IPS-18a (cell line): ENCODE measurements at regions not wholly inside any gene's neighbourhood (a gene's known extent, or its start where the extent isn't known, plus 50 kb on each side); places are given as distances from the start of the nearest gene placed in this dataset.

Experiments used
- H3K27ac ChIP-seq: one replicate; pipeline ENCODE4 v1.5.1; 2013; ENCODE audit warnings: low read length
- H3K27me3 ChIP-seq: one replicate; pipeline ENCODE4 v1.6.1; 2013; ENCODE audit warnings: mild to moderate bottlenecking, low read length; ENCODE audit not compliant: control insufficient read depth, insufficient read depth
- H3K36me3 ChIP-seq: one replicate; pipeline ENCODE4 v1.6.1; 2013; ENCODE audit warnings: low read depth, low read length; ENCODE audit not compliant: control insufficient read depth
- H3K4me1 ChIP-seq: one replicate; pipeline ENCODE4 v1.6.1; 2013; ENCODE audit warnings: low read depth, low read length; ENCODE audit not compliant: control insufficient read depth
- H3K4me3 ChIP-seq: one replicate; pipeline ENCODE4 v1.5.1; 2013; ENCODE audit warnings: low read length
- H3K9ac ChIP-seq: one replicate; pipeline ENCODE4 v1.6.1; 2013; ENCODE audit warnings: mild to moderate bottlenecking, low read length, moderate library complexity
- H3K9me3 ChIP-seq: one replicate; pipeline ENCODE4 v1.6.1; 2013; ENCODE audit warnings: low read depth, low read length; ENCODE audit not compliant: control insufficient read depth

DNA sequence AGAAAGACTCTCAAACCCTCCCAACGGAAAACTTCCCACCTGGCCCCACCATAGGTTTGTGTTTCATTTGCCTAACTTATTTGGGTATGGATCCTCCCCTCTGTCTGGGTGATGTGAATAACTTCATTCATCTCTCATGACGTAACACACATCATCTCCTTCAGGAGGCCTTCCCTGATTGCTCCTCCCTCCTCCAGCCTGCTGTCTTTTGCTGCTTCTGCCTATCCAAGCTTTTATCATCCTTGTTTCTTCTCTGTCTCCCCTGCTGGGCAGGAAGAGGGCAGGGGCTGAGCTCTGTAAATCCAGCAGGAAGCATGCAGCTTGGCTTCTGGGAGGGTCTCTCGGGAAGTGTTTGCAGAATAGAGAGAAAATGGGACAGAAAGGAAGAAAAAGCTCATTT is 766.0 kb upstream of the TBX3 start:
- H3K36me3 ChIP-seq = no peaks in the 10 kb centered on the region
- H3K4me1 ChIP-seq = peaks cover 31% of the 10 kb centered on the region
- H3K9me3 ChIP-seq = no peaks in the 10 kb centered on the region
- H3K4me3 ChIP-seq = no peak overlapping the region
- H3K27me3 ChIP-seq = peaks cover 41% of the 10 kb centered on the region
- H3K9ac ChIP-seq = no peak overlapping the region
- no peak overlapping the region for H3K27ac ChIP-seq

DNA sequence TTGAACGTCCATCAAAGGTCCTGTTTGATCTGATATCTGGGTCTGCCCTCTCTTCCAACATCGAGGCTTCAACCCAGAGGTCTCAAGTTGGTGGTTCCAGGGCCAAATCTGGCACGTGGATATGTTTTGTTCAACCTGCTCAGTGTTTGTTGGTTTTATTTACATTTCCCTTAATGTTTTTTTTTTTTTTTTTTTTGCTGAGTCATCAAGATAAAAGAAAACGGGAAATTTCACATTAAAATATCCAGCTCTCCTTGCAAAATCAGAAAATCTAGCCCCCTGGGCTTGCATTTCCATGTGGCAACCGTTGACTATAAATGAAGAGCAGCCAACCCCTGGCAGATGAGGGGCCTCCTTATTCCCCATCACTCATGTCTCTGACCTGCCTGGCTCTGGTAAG is 765.6 kb upstream of the TBX3 start:
- H3K4me3 ChIP-seq = no peak overlapping the region
- H3K36me3 ChIP-seq = no peaks in the 10 kb centered on the region
- peaks cover 31% of the 10 kb centered on the region for H3K4me1 ChIP-seq
- no peak overlapping the region for H3K27ac ChIP-seq
- no peak overlapping the region for H3K9ac ChIP-seq
- peaks cover 41% of the 10 kb centered on the region for H3K27me3 ChIP-seq
- no peaks in the 10 kb centered on the region for H3K9me3 ChIP-seq

DNA sequence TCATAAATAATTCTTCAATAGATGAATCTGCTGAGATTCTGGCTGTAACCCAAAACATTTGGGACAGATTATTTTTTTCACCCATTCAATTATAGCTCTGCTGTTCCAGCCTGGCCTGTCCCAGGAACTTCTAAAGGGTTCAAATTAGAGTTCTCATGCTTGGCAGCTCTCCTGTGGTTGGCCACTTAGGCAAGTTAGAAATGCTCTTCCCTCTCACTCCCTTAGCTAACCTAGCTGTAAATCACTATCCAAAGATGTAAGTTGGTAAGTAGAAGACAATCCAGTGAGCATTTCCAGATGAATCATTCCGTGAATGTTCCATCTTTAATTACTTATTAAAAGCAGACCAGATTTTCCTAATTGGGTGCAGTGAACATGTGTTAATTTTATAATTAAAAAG is 760.4 kb upstream of the TBX3 start:
- H3K4me3 ChIP-seq = no peak overlapping the region
- peaks cover 3% of the 10 kb centered on the region for H3K27me3 ChIP-seq
- no peaks in the 10 kb centered on the region for H3K9me3 ChIP-seq
- no peaks in the 10 kb centered on the region for H3K36me3 ChIP-seq
- H3K4me1 ChIP-seq = peaks cover 5% of the 10 kb centered on the region
- no peak overlapping the region for H3K9ac ChIP-seq
- no peak overlapping the region for H3K27ac ChIP-seq

DNA sequence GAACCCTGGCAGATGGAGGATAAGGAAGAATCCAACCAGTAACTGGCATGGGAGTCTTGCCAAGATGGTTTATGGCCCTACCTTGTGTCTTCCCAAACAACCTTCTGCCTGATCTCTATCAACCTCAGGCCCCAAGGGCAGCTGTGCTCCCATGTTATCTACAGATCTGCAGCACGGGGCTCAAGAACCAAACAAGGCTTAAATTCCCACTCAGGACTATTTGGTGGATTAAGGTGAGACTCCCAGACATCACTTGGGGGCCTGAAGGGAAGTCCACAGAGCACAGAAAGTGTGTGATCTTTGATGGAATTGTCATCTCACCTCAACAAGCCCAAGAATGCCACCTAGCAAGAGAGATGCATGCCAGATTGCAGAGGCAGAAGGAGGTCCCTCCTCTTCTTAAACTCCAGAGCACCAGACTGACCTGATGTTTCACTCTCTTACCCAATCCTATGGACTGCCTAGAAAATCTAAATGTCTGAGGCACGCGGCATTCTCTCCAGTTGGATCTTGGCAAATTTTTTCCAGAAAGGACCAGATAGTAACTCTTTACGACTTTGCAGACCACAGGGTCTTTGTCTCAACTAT is 759.5 kb upstream of the TBX3 start:
- H3K9me3 ChIP-seq = no peaks in the 10 kb centered on the region
- no peaks in the 10 kb centered on the region for H3K27me3 ChIP-seq
- H3K4me1 ChIP-seq = no peaks in the 10 kb centered on the region
- H3K27ac ChIP-seq = no peak overlapping the region
- no peaks in the 10 kb centered on the region for H3K36me3 ChIP-seq
- H3K9ac ChIP-seq = no peak overlapping the region
- no peak overlapping the region for H3K4me3 ChIP-seq

DNA sequence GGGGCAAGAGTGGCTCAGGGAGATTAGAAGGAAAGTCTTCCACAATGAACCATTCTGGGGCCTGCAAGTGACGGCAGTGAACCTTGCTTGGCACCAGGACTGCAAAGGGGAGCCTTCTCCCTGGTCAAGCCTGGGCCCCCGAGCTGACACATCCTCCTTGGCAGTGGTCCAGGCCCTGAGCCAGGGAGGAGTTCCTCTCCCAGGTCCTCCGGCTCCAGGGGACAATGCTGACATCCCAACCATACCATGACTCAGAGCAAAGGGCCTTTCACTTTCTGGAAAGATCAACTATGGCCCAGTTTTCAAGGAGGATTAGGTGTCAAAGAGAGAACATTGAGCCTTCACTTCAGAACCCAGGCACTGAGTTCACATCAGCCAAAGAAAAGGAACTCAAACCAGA is 756.5 kb upstream of the TBX3 start:
- no peak overlapping the region for H3K9ac ChIP-seq
- H3K4me3 ChIP-seq = no peak overlapping the region
- peaks cover 8% of the 10 kb centered on the region for H3K4me1 ChIP-seq
- no peaks in the 10 kb centered on the region for H3K36me3 ChIP-seq
- no peaks in the 10 kb centered on the region for H3K27me3 ChIP-seq
- no peaks in the 10 kb centered on the region for H3K9me3 ChIP-seq
- H3K27ac ChIP-seq = no peak overlapping the region

DNA sequence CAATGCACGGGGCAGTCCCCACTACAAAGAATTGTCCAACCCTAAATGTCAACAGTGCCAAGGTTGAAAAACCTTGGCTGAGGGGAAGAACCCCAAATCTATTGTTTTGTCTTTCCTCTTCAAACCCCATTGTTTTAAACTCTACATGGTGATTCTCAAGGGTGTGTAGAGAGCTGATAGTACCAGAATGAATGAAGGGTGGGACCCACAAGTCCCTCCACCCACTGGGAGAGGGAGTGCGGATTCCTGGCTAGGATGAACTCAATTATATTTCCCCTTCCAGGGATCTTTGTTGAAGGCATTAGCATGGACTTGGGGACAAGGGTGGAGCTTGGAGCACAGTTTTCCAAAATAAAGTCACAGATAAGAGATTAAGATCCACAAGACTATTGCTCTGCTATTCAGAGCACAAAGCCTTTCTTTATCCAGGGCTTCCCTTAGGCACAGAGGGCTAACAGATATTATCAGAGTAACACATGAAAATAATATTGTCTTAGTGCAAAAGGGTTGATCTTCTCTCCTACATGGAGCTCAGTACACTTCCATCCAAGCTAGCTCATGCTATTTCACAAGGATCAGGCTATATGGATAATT is 755.1 kb upstream of the TBX3 start:
- H3K4me1 ChIP-seq = peaks cover 8% of the 10 kb centered on the region
- no peaks in the 10 kb centered on the region for H3K27me3 ChIP-seq
- no peaks in the 10 kb centered on the region for H3K36me3 ChIP-seq
- no peak overlapping the region for H3K4me3 ChIP-seq
- H3K9ac ChIP-seq = no peak overlapping the region
- no peak overlapping the region for H3K27ac ChIP-seq
- H3K9me3 ChIP-seq = no peaks in the 10 kb centered on the region

DNA sequence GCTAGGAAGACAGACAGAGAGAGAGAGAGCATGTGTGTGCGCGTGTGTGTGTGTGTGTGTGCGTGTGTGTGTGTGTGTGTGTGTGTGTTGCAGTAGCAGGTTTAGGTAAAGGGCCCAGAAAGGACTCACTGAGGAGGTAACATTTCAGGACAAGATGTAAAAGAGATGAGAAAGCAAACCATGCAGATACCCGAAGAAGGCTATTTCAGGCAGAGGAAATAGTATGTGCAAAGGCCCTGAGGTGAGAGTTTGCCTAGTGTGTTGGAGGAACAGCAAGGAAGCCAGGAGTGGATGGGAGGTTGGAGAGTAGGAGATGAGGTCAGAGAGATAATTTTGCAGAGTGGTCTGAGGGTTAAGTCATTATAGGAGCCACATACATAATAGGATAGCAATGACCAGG is 754.3 kb upstream of the TBX3 start:
- peaks cover 8% of the 10 kb centered on the region for H3K4me1 ChIP-seq

DNA sequence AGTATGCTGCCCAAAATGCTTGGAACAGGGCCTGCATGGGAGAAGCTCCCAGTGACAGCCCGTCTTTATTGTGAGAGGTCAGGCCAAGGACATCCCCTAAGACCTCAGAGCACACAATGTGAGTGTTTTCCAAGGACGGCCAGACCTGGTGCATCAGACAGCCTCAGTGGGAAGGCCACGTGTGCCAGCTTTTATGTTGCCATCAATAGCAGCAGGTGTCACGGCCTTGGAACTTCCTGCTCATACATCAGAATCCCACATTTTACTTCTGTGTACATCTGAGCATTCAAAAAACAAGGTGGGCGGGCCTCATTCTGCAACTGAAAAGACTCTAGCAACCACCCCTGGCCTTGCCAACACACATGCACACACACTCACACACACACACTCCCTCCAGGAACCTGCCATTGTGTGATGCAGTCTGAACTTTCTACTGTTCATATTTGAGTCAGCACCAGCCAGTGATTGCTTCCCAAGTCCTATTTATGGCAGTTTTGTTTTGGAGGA is 753.1 kb upstream of the TBX3 start:
- peaks cover 8% of the 10 kb centered on the region for H3K4me1 ChIP-seq
- no peak overlapping the region for H3K9ac ChIP-seq
- no peaks in the 10 kb centered on the region for H3K9me3 ChIP-seq
- no peaks in the 10 kb centered on the region for H3K36me3 ChIP-seq
- H3K27me3 ChIP-seq = no peaks in the 10 kb centered on the region
- no peak overlapping the region for H3K4me3 ChIP-seq
- H3K27ac ChIP-seq = no peak overlapping the region

More for the DNA sequence above, 754.3 kb upstream of the TBX3 start:
- no peak overlapping the region for H3K4me3 ChIP-seq
- no peak overlapping the region for H3K27ac ChIP-seq
- no peaks in the 10 kb centered on the region for H3K9me3 ChIP-seq
- no peak overlapping the region for H3K9ac ChIP-seq
- H3K36me3 ChIP-seq = no peaks in the 10 kb centered on the region
- no peaks in the 10 kb centered on the region for H3K27me3 ChIP-seq

DNA sequence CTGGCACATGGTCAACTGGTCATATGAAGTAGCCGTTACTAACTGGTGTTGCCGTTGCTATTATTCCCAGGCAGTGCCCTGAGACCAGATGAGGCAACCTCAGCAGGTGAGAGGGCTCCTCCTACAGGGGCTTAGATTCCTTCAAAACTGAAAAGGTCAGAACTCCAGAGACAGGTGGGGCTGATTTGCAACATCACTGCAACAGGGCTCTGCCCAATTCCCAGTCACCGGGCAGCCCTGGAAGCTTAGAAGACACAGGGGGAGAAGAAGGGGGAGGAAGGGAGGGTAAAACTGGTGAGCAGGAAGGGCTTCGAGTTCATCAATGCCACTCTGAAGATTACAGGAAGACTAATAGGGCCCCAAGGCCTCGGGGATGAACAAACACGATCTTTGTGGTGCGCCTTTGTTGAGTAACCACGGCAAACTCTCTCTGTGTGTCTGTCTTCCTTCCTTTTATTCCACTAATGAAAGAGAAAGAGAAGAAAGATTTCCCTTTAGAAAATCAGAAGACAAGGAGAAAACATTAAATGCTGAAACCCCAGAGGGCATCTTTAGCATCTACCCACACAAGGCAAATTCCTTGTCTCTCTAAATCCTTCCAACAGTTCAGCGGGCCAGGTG is 749.1 kb upstream of the TBX3 start:
- no peak overlapping the region for H3K27ac ChIP-seq
- no peak overlapping the region for H3K4me3 ChIP-seq
- H3K4me1 ChIP-seq = peaks cover 8% of the 10 kb centered on the region
- no peaks in the 10 kb centered on the region for H3K27me3 ChIP-seq
- no peaks in the 10 kb centered on the region for H3K36me3 ChIP-seq
- no peak overlapping the region for H3K9ac ChIP-seq
- H3K9me3 ChIP-seq = no peaks in the 10 kb centered on the region

DNA sequence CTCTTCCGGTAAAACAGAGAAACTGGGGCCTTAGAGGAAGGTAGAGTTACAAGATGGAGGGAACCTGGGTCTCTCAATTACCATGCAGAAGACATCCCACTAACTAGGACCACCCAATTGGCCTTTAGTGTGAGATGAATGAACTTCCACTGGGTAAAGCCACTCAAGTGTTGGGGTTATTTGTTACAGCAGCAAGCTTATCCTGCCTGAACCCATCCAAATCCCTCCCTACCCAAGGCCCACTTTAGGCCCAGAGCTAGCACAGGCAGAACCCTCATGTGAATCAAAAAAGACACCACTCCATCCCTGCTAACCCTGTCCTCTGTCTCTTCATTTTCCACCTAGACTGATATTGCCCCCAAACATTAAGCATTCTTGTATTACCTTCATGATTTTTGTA is 746.7 kb upstream of the TBX3 start:
- no peak overlapping the region for H3K9ac ChIP-seq
- H3K27ac ChIP-seq = no peak overlapping the region
- no peaks in the 10 kb centered on the region for H3K9me3 ChIP-seq
- no peaks in the 10 kb centered on the region for H3K36me3 ChIP-seq
- H3K4me3 ChIP-seq = no peak overlapping the region
- H3K4me1 ChIP-seq = no peaks in the 10 kb centered on the region
- H3K27me3 ChIP-seq = no peaks in the 10 kb centered on the region

DNA sequence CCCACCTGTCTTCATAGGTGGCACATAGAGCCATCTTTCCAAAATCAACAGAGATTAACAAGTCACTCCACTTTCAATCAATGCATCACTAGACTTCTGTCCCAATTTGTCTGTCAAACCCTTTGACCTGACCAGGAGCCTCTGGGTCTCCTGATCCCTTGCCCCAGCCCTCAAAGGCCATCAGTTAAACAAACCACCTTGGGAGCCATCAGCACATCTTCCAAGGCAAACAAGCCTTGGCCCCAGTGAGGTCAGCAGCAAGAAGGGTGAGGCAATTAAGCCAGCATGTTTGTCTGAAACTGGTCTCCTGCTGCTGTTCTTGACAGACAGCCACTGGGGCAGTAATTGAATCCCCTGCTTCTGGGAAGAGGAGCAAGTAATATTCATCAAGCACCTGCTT is 742.8 kb upstream of the TBX3 start:
- H3K27me3 ChIP-seq = no peaks in the 10 kb centered on the region
- H3K36me3 ChIP-seq = no peaks in the 10 kb centered on the region
- H3K9me3 ChIP-seq = no peaks in the 10 kb centered on the region
- no peak overlapping the region for H3K9ac ChIP-seq
- no peak overlapping the region for H3K27ac ChIP-seq
- no peak overlapping the region for H3K4me3 ChIP-seq
- no peaks in the 10 kb centered on the region for H3K4me1 ChIP-seq

DNA sequence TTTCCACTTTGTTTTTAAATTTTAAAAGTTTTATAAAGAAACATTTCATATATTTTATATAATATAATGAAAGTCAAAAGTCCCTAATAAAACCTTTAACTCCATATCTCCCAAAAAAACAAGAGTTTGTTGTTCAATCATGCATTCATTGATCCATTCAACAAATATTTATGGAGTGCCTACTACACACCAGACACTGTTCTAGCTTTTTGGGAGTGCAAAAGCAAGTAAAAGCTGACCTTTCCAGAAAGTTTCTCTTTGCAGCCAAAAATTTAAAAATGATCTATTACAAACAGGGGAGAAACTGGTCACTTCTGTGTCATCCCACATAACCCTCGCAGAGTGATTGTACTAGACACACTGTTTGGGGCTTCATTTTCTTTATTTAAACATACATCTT is 740.0 kb upstream of the TBX3 start:
- H3K4me3 ChIP-seq = no peak overlapping the region
- no peak overlapping the region for H3K27ac ChIP-seq
- no peaks in the 10 kb centered on the region for H3K36me3 ChIP-seq
- no peaks in the 10 kb centered on the region for H3K27me3 ChIP-seq
- H3K9ac ChIP-seq = no peak overlapping the region
- H3K4me1 ChIP-seq = no peaks in the 10 kb centered on the region
- H3K9me3 ChIP-seq = no peaks in the 10 kb centered on the region
